Coronary artery (tissue), 2 donors: ENCODE measurements at regions not wholly inside any gene's neighbourhood (a gene's known extent, or its start where the extent isn't known, plus 50 kb on each side); places are given as distances from the start of the nearest gene placed in this dataset.

Source experiments
- DNase-seq: peaks from one replicate; pipeline ENCODE4 v3.0.0-alpha.2; 2017; ENCODE audit warnings: low spot score
- H3K27ac ChIP-seq, 2 donors: fragments of 200-600 bp; sonication (generic); one replicate each; pipeline ENCODE4 v1.5.1; 2016 to 2019
- H3K4me3 ChIP-seq: fragments of 200-600 bp; sonication (generic); 2 replicates; pipeline ENCODE4 v1.5.1; 2016; ENCODE audit warnings: mild to moderate bottlenecking, moderate library complexity
- CTCF ChIP-seq: fragments of 200-600 bp; sonication (generic); IDR thresholded peaks from one replicate; pipeline ENCODE4 v1.5.1; 2019; ENCODE audit warnings: antibody characterized with exemption

DNA sequence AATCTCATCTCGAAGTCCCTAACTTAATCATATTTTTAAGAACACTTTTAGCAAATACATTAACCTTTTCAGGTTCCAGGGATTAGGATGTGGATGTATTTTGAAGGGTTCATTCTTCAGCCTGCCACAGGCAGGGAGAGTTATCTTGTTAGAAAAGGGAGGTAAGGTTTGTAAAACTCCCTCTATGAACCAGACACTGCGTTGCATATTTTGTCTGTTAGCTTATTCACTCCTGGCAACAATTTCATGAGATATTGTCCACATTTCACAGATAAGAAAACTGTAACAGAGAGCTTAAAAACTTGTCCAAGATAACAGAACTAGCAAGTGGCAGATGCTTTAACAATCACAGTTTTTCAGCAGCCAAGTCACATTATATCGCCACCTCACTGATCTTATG, 155.4 kb downstream of the DIPK2A start:
- no peak overlapping the region for H3K27ac ChIP-seq
- H3K4me3 ChIP-seq = no peak overlapping the region

DNA sequence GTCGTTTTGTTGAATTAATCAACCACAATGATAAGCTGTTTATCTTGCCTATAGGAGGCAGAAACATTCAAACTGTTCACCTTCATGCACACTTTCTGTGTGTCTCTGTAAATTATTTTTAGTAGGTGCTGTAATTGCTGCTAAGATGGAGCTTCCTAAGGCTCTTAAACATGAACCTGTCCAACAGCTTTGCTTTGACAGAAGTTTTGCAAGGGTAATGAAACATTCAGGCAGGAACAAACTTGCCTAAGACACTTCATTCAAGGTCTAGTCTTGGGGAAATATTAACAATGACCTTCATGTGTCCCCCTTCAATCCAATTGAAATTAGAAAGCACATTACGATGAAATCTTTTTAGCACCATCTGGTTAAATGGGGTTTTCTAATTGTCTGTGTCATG, 156.1 kb downstream of the DIPK2A start:
- TF ChIP-seq CTCF = no peak
- Histone ChIP-seq H3K4me3 (no peak overlapping the region), H3K27ac (no peak overlapping the region)
- no peak for DNase-seq

More for the DNA sequence above, 155.4 kb downstream of the DIPK2A start:
- no peak for TF ChIP-seq CTCF
- no peak for DNase-seq

GRCh38 chr3:144128108-144128892, 156.7 kb downstream of the DIPK2A start:
- Histone ChIP-seq H3K4me3 (no peak overlapping the region), H3K27ac (no peak overlapping the region)
- DNase-seq = no peak
- no peak for TF ChIP-seq CTCF

- DNase-seq = no peak
- TF ChIP-seq CTCF = no peak
- Histone ChIP-seq H3K27ac (no peak overlapping the region), H3K4me3 (no peak overlapping the region)
These were observed 158.1 kb downstream of the DIPK2A start for GRCh38 chr3:144129536-144130214.

DNA sequence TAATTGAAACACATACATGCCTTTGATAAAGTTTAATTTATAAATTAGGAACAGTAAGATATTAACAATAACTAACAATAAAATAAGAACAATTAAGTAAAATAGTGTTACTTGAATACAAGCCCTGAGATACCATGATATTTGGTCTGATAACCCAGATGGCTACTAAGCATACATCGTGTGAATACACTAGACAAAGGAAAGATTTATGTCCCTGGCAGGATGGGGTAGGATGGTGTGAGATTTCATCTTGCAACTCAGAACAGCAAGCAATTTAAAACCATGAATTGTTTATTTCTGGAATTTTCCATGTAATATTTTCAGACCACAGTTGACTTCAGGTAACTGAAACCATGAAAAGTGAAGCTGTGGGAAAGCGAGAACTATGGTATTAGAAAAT, 169.5 kb downstream of the DIPK2A start:
- no peak overlapping the region for H3K27ac ChIP-seq
- TF ChIP-seq CTCF = no peak
- no peak overlapping the region for H3K4me3 ChIP-seq
- no peak for DNase-seq

DNA sequence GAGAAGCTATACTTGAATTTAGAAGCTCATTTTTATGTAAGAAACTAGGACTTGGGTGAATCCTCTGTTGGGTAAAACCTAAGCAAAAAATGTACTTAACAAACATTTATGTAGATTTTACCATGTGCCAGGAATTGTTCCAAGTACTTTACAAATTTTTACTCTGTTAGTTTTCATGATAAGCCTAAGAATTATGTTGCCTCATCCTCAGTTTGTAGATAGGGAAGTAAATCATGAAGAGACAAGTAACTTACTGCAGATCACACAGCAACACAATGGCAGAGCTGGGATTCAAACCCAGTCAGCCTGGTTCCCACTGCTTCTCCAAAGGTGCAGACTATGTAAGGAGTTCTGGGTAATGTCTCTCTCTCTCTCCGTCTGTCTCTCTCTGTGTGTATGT, 169.9 kb downstream of the DIPK2A start:
- TF ChIP-seq CTCF = no peak
- DNase-seq = no peak
- no peak overlapping the region for H3K27ac ChIP-seq

More for the DNA sequence above, 169.9 kb downstream of the DIPK2A start:
- no peak overlapping the region for H3K4me3 ChIP-seq
